NCI-H524 treated with DMSO at 0.1 percent for 48 hours (cell line): ENCODE measurements at regions not wholly inside any gene's neighbourhood (a gene's known extent, or its start where the extent isn't known, plus 50 kb on each side); places are given as distances from the start of the nearest gene placed in this dataset.
"Not testable (repeated sequence)": the region's sequence is repeated elsewhere in the genome, so short reads cannot be mapped to it uniquely, and the experiment has no call there.

ENCODE experiments used
- DNase-seq: peaks from one replicate; lab custom pipeline; 2025; lab: John Stamatoyannopoulos, UW

- DNase-seq, result peak; percentile 91
Measured at GRCh38 chr5:166618526-166618925, 1672.9 kb upstream of the WWC1 start.

GRCh38 chr5:166624573-166624972 is 1666.9 kb upstream of the WWC1 start:
- DNase-seq, result no peak

GRCh38 chr5:166625210-166625865 is 1666.1 kb upstream of the WWC1 start:
- DNase-seq, result no peak

GRCh38 chr5:166637295-166637694 is 1654.2 kb upstream of the WWC1 start:
- no peak for DNase-seq

- DNase-seq, result no peak
Measured at GRCh38 chr5:166639151-166639550, 1652.3 kb upstream of the WWC1 start.

- DNase-seq, result not testable (repeated sequence)
Measured at GRCh38 chr5:166640136-166640535, 1651.3 kb upstream of the WWC1 start.

- no peak for DNase-seq
Measured at GRCh38 chr5:166648736-166649135, 1642.7 kb upstream of the WWC1 start.

- no peak for DNase-seq
Measured at GRCh38 chr5:166649676-166650075, 1641.8 kb upstream of the WWC1 start.

GRCh38 chr5:166651234-166651633 is 1640.2 kb upstream of the WWC1 start:
- no peak for DNase-seq

- no peak for DNase-seq
Measured at GRCh38 chr5:166671811-166672210, 1619.6 kb upstream of the WWC1 start.

- DNase-seq, result no peak
Measured at GRCh38 chr5:166672431-166672830, 1619.0 kb upstream of the WWC1 start.

- no peak for DNase-seq
Measured at GRCh38 chr5:166677891-166678290, 1613.6 kb upstream of the WWC1 start.

GRCh38 chr5:166679331-166679730 is 1612.1 kb upstream of the WWC1 start:
- no peak for DNase-seq

GRCh38 chr5:166695326-166695725 is 1596.1 kb upstream of the WWC1 start:
- no peak for DNase-seq

GRCh38 chr5:166708291-166708690 is 1583.2 kb upstream of the WWC1 start:
- DNase-seq, result no peak

GRCh38 chr5:166709691-166710090 is 1581.8 kb upstream of the WWC1 start:
- no peak for DNase-seq

GRCh38 chr5:166710271-166710670 is 1581.2 kb upstream of the WWC1 start:
- no peak for DNase-seq

- DNase-seq, result no peak
Measured at GRCh38 chr5:166712447-166713185, 1578.8 kb upstream of the WWC1 start.

- no peak for DNase-seq
Measured at GRCh38 chr5:166713295-166713694, 1578.2 kb upstream of the WWC1 start.

- DNase-seq, result no peak
Measured at GRCh38 chr5:166716856-166717492, 1574.5 kb upstream of the WWC1 start.

- DNase-seq, result no peak
Measured at GRCh38 chr5:166719991-166720390, 1571.5 kb upstream of the WWC1 start.

- no peak for DNase-seq
Measured at GRCh38 chr5:166722939-166723338, 1568.5 kb upstream of the WWC1 start.

GRCh38 chr5:166724284-166724683 is 1567.2 kb upstream of the WWC1 start:
- DNase-seq, result no peak
